ENCODE measurements at regions not wholly inside any gene's neighbourhood (a gene's known extent, or its start where the extent isn't known, plus 50 kb on each side); places are given as distances from the start of the nearest gene placed in this dataset.

DNA sequence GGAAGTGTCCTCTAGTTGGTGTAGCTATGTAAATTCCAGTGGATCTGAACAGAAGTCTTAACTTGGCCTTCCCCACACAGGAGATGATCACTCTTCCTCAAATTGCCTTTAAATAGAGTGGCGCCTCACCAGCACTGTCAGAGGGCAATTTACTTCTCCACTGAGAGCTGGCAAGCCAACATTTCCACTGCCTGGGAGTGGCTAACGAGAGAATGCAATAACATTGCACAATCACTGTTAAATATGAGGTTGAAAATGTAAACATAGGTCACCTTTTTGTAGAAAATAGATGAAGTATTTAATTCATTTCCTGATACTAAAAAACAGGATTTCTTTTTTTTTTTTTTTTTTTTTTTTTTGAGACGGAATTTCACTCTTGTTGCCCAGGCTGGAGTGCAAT is 55.4 kb upstream of the UBL3 start:
- peak; percentile 64 for DNase-seq (ENCODE audit: low spot score)

DNA sequence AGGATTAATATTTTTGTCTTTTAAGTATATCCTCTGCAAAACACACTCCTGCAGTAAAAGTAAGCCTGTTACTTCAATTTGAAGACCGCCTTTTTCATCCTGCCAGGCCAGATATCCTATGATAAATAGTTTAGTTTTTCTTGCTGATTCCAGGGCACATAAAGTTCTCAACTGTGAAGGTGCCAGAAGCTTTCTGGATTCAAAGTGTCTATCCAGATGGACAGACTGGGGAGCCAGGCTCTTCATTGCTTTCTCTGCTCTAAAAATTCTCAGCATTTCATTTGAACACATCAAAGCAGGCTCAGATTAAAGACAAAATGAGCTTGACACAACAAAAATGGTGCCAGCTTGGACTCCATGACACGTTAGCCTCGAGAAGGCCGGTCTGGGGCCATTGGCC is 53.6 kb upstream of the UBL3 start:
- peak; percentile 76 for DNase-seq (ENCODE audit: low spot score)

DNA sequence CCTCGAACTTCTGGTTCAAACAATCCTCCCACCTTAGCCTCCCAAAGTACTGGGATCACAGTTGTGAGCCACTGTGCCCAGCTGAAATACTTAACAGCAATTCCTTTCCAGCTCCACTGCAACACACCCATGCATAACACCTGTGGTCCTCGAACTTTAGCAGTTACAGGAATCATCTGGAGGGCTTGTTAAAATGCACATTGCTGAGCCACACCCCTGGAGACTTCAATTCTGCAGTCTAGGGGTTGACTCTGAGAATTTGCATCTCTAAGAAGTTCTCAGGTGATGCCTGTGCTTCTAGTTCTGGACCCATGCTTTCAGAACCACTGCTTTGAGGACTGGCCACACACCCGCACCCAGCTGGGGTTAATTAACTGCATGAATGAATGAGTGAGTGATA is 53.1 kb upstream of the UBL3 start:
- DNase-seq (ENCODE audit: low spot score), result no peak

DNA sequence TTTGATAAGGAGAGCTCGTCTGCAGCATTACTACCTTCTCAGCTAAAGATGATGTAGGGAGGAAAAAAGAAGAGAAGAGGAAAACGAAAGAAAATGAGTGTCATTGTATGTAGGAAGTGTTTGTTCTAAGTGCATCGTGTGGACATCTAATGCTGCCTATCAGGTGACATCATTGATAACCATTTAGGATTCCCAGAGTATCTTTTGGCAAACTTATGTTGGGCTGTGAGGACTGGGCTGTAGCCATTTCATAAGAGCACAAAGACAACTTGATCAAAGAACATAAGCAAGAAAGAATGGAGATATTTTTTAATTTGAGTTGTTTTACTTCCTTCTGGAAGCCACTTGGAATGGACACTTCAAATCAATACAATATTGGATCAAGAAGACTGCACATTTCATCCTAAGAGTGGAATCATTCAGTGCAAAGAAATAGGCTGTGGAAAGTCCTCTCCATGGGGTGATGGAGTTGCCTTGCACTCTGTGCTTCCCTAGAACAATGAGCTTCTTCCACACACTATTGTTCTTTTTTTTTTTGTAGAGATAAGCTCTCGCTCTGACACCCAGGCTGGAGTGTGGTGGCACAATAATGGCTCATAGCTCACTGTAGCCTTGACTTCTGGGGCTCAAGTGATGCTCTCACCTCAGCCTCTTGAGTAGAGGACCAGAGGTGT is 52.4 kb upstream of the UBL3 start:
- no peak for DNase-seq (ENCODE audit: low spot score)

DNA sequence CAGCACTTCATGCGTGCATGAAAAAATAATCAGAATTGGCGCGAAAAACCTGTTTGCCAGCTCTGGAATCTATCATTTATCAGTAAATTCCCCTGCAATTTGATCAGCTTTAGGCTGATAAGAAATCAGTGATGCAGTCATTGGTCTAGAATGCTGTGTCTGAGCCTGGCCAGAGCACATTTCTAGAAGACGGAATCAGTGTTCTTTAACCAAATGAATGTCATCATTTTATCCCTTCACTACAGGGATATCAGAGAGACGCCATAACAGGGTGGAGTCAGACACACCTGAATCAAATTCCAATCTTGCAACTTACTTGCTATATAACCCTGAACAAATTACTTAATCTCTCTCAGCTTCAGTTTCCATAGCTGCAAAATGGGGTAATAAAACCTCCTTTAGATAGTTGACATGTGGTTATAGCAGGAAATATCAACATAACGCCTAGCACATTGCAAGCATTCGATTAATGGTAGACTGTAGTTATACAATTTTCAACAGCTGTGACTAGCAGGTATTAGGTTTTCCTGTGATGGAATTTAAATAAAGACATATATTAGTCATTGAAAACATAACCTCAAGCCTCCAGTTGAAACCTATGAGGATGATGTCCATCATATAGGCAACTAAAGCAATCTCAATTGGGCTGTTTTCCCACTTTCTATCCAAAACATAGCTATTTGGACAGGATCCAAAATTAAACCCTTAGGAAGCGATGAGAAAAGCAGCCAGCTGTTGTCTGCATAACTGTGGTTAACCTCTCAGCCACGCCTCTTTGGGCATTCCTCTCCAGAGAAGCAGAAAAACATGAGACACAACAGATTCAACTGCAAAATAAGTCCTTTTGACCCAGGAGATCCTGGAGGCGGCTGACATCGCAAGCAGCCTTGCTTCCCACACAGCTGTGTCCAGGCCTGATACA is 51.6 kb upstream of the UBL3 start:
- peak; percentile 97 for DNase-seq (ENCODE audit: low spot score)
